ENCODE measurements at regions not wholly inside any gene's neighbourhood (a gene's known extent, or its start where the extent isn't known, plus 50 kb on each side); places are given as distances from the start of the nearest gene placed in this dataset.

DNA sequence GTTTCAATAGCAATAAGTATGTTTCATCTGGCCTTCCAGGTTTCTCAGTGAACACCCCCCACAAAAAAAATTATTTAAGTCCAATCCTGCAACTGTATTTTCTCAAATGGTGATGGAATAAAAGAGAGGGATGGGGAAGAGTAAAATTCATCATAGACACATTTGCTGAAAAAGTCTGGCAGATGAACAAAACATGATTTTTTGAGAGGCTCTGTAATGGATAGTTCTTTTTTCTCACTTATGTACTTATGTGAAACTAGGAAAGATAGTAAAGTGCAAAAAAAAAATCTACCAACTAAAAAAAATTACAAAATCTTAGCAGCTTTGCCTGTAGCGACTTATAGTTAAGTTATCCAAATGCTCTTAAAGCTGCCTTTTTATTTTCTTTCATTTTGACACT lies 412.4 kb downstream of the FOXG1 start:
- no peak overlapping the region for H3K4me3 ChIP-seq
- intact Hi-C loops (cut with DNase I), result no loop called here
- no peaks in the 10 kb centered on the region for H3K9me3 ChIP-seq
- H3K27ac ChIP-seq, result no peak overlapping the region
- no peaks in the 10 kb centered on the region for H3K27me3 ChIP-seq (replicated peaks; ENCODE audit: insufficient read depth)
- no peak for DNase-seq (ENCODE audit: low spot score)
- WGBS, result 77% methylated on average over 1 of the region's 1 CpG
- no peaks in the 10 kb centered on the region for H3K36me3 ChIP-seq
- TF ChIP-seq POLR2AphosphoS5 (IDR thresholded peaks at IDR 0.05), result no peak
- TF ChIP-seq, protein P1, sequence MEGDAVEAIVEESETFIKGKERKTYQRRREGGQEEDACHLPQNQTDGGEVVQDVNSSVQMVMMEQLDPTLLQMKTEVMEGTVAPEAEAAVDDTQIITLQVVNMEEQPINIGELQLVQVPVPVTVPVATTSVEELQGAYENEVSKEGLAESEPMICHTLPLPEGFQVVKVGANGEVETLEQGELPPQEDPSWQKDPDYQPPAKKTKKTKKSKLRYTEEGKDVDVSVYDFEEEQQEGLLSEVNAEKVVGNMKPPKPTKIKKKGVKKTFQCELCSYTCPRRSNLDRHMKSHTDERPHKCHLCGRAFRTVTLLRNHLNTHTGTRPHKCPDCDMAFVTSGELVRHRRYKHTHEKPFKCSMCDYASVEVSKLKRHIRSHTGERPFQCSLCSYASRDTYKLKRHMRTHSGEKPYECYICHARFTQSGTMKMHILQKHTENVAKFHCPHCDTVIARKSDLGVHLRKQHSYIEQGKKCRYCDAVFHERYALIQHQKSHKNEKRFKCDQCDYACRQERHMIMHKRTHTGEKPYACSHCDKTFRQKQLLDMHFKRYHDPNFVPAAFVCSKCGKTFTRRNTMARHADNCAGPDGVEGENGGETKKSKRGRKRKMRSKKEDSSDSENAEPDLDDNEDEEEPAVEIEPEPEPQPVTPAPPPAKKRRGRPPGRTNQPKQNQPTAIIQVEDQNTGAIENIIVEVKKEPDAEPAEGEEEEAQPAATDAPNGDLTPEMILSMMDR (IDR thresholded peaks at IDR 0.05), result no peak
- no peak for TF ChIP-seq POLR2A (IDR thresholded peaks at IDR 0.05)
- no peaks in the 10 kb centered on the region for H3K4me1 ChIP-seq (replicated peaks)

DNA sequence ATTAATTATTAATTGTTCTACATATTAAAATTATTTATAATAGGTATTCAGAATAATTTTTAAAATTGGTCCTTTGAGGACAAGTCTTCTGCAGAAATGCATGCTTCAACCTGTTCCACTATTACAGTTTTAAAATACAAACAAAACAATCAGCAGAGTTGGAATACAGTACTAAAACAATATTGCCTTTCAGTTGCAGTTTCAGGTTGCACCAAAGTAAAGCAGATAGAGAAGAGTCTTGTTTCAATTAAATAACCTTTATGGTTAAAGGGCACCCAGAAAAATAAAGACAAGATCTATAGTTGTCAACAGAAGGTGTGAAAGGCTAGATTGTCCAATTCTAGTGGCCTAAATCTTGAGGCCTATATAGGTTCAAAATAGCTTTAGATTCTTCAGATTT lies 424.5 kb downstream of the FOXG1 start:
- Histone ChIP-seq H3K4me3 (no peak overlapping the region), H3K27me3 (replicated peaks; ENCODE audit: insufficient read depth) (no peaks in the 10 kb centered on the region), H3K36me3 (no peaks in the 10 kb centered on the region), H3K9me3 (no peaks in the 10 kb centered on the region), H3K27ac (no peak overlapping the region), H3K4me1 (replicated peaks) (no peaks in the 10 kb centered on the region)
- TF ChIP-seq POLR2A (IDR thresholded peaks at IDR 0.05) (no peak), POLR2AphosphoS5 (IDR thresholded peaks at IDR 0.05) (no peak)
- no peak for DNase-seq (ENCODE audit: low spot score)
- intact Hi-C loops (cut with DNase I), result no loop called here

DNA sequence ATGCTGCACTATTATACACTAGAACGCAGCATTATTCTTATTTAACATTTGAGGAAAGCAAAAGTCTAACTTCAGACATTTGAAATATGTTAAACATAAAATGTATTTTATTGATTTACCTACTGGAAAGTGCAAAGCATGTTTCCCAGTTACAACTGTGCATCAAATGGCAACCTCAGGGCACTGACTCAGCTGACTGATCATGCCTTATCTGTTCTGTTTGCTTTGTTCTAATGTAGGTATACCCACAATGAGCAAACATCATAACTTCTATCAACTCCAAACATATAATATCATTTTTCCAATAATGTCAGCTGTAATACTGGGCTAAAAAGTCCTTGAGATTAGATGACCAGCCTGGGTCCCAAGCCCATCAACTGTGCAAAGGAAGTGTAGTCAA lies 431.0 kb downstream of the FOXG1 start:
- no peak for DNase-seq (ENCODE audit: low spot score)
- no peak overlapping the region for H3K4me3 ChIP-seq
- WGBS, result 94% methylated on average over 1 of the region's 1 CpG
- H3K27me3 ChIP-seq (replicated peaks; ENCODE audit: insufficient read depth), result no peaks in the 10 kb centered on the region
- no peaks in the 10 kb centered on the region for H3K9me3 ChIP-seq
- no peaks in the 10 kb centered on the region for H3K4me1 ChIP-seq (replicated peaks)
- H3K36me3 ChIP-seq, result no peaks in the 10 kb centered on the region
- intact Hi-C loops (cut with DNase I), result no loop called here
- no peak for TF ChIP-seq POLR2AphosphoS5 (IDR thresholded peaks at IDR 0.05)
- TF ChIP-seq, protein P1 (IDR thresholded peaks at IDR 0.05), result no peak
- TF ChIP-seq POLR2A (IDR thresholded peaks at IDR 0.05), result no peak
- H3K27ac ChIP-seq, result no peak overlapping the region

DNA sequence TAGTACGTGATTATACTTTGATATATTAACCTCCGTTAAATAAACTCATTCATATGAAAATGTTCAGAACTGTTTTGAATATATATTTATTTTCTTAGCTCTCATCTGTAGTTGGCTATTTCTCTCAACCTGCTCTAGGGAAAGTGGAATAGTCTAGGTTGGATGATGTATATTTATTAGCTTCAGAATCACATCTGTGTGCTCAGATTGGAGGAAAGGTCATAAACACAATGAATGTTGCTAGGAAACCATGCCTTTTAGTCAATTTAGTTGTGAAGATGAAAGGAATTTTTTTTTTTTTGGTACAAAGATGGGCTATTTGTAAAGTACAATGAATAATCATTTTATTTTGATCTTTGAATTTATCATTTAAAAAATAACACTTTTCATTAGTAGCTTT lies 439.1 kb downstream of the FOXG1 start:
- TF ChIP-seq POLR2A (IDR thresholded peaks at IDR 0.05), result no peak
- H3K27ac ChIP-seq, result no peak overlapping the region
- H3K27me3 ChIP-seq (replicated peaks; ENCODE audit: insufficient read depth), result no peaks in the 10 kb centered on the region
- WGBS, result 85% methylated on average over 2 of the region's 2 CpGs
- no peak overlapping the region for H3K4me3 ChIP-seq
- intact Hi-C loops (cut with DNase I), result no loop called here
- H3K4me1 ChIP-seq (replicated peaks), result no peaks in the 10 kb centered on the region
- no peaks in the 10 kb centered on the region for H3K9me3 ChIP-seq
- DNase-seq (ENCODE audit: low spot score), result no peak
- no peaks in the 10 kb centered on the region for H3K36me3 ChIP-seq

DNA sequence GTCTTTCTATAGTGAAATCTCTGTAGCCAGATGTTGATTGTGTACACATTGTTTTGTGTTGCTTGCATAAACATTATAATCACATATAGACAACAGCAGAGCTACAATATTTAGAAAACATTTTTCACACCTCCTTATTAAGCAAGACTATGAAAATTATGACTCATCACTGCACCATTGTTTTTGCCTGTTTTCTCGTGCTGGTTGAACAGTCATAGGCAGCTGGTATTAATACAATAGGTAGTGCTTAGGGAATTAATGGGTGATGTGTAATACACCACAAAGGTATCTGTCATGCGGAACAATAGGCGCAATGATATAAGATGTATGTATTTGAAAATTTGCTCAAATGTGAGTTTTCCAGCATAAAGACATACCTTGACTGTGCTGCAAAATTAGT lies 449.3 kb downstream of the FOXG1 start:
- no peak for DNase-seq (ENCODE audit: low spot score)
- no peaks in the 10 kb centered on the region for H3K27me3 ChIP-seq (replicated peaks; ENCODE audit: insufficient read depth)
- intact Hi-C loops (cut with DNase I), result no loop called here
- H3K4me1 ChIP-seq (replicated peaks), result no peaks in the 10 kb centered on the region
- whole genome bisulfite sequencing, result 76% methylated on average over 3 of the region's 3 CpGs
- no peak overlapping the region for H3K27ac ChIP-seq
- TF ChIP-seq, protein P1 (IDR thresholded peaks at IDR 0.05), result no peak
- no peak for TF ChIP-seq POLR2AphosphoS5 (IDR thresholded peaks at IDR 0.05)
- no peak for TF ChIP-seq POLR2A (IDR thresholded peaks at IDR 0.05)
- H3K4me3 ChIP-seq, result no peak overlapping the region
- no peaks in the 10 kb centered on the region for H3K36me3 ChIP-seq
- H3K9me3 ChIP-seq, result no peaks in the 10 kb centered on the region

DNA sequence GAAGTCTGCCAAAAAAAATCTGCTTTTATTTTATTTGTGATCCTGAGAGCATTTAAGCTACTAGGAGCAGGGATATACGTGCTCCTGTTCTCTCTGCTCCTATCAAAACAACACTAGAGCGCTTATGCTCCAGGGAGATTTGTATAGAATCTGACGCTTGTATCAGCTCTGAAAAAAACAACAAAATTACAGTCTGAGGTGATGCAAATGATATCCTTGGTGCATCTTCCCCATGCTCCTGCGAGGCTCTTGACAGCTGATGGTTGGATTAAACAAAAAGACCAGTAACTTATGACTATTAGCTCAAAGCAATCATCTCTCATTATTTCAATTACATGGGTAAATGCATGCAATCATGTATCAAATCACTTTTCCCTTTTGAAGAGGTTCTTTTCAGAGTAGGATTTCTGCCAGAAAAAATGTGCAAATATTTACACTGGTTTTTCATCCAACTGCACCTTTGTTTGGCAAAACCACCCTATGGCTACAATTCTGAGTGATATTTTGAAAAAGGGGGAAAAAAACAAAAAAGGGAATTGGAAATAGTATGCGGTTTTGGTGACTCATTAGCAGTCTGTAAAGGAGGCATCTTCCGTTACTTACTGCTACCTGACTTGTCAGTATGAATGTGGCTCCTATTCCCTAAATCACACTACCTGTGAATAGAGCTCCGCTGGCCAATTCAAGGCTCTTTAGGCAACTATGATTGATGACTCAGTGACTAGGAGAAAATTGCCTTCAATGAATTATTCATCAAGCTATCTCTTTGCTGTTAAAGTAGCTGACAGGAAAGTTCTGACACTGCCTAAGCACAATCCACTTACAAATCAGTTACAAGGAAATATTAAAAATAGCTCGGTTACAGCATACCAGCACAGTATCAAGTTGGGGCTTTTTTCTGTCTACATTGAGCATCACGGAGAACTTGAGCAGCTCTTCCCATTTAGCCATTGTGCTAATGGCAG lies 450.0 kb downstream of the FOXG1 start:
- Histone ChIP-seq H3K36me3 (no peaks in the 10 kb centered on the region), H3K27me3 (replicated peaks; ENCODE audit: insufficient read depth) (no peaks in the 10 kb centered on the region), H3K9me3 (no peaks in the 10 kb centered on the region), H3K27ac (no peak overlapping the region), H3K4me3 (no peak overlapping the region), H3K4me1 (replicated peaks) (no peaks in the 10 kb centered on the region)
- 42% methylated on average over 9 of the region's 9 CpGs for WGBS
- intact Hi-C loops (cut with DNase I), result no loop called here
- TF ChIP-seq, protein P1 (IDR thresholded peaks at IDR 0.05), result no peak
- TF ChIP-seq POLR2AphosphoS5 (IDR thresholded peaks at IDR 0.05) (no peak), POLR2A (IDR thresholded peaks at IDR 0.05) (no peak)
- no peak for DNase-seq (ENCODE audit: low spot score)
